ENCODE measurements at regions not wholly inside any gene's neighbourhood (a gene's known extent, or its start where the extent isn't known, plus 50 kb on each side); places are given as distances from the start of the nearest gene placed in this dataset.
A peak's percentile ranks its signal among the peaks of the same experiment; 100 is the strongest.

DNA sequence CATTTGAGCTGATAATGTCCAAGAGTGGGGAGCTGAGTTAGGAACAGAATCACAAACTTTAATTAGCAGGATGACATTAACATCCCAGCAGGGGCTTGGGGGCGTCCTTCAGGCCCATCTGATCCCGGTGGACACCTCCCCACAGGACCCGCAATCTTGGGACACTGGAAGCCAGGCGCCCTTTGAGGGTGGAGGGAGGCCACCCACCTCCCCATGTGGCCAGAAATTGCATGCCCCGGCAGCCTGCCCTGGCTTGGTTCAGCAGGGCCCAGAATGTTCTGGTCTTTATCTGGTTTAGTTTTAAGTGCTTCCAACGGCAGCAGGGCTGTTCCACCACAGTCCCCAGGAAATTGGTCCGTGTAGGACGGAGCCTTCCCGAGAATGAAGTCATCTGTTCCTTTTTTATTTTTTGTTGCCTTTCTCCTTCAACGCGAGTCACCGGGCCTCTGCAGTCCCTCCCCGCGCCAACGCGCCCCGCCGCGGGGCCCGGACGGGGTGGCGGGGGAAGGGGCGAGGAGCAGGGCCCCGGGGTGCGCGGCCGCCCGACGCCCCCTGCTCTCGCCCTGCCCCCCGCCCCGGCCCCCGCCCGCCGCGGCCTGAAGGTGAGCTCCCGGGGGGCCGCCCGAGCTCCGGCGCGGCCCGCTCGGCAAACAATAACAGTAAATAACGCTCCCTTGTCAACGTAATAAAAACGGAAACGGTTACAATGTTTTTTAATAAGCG is 207.9 kb downstream of the C9orf50 start:
- WGBS (ENCODE audit: low lambda C conversion rate): under 1% methylated on average over 33 of the region's 49 CpGs
- H3K36me3 ChIP-seq (replicated peaks in 1 of 2; ENCODE audit: control insufficient read depth in 1 of 2, insufficient read depth in 2 of 2, low read length in 1 of 2): no peaks in the 10 kb centered on the region
- ChIA-PET POLR2A (interaction anchor here (0.8 to 1.6 kb wide), 4 partner anchors 46 to 235 kb away, joined by 3 to 4 read pairs (median 3); partner anchors contain the start of gene IER5L), CTCF (interaction anchor here (0.6 to 1.4 kb wide), 3 partner anchors 84 to 239 kb away, joined by 3 read pairs; no protein-coding TSS in a partner anchor)
- no peaks in the 10 kb centered on the region for H3K9me2 ChIP-seq
- H3K4me3 ChIP-seq (ENCODE audit: low read depth in 2 of 2, low read length in 1 of 2): peak overlapping the region; percentile 18 to 56; a peak in 2 of 4 replicates
- DNase-seq: peak; percentile 78
- peak overlapping the region; percentile 97 to 99 for H3K27ac ChIP-seq (ENCODE audit: low read depth in 2 of 2, low read length in 1 of 2)
- H3K4me1 ChIP-seq (ENCODE audit: control insufficient read depth in 1 of 2, insufficient read depth in 2 of 2, low read depth in 1 of 2, low read length in 1 of 2): peaks cover 21 to 68% of the 10 kb centered on the region in 2 experiments; a peak in 3 of 4 replicates
- H3F3A ChIP-seq (replicated peaks; ENCODE audit: insufficient read depth): peaks cover 6% of the 10 kb centered on the region
- H3K27me3 ChIP-seq (ENCODE audit: insufficient read depth): no peaks in the 10 kb centered on the region
- H3K4me2 ChIP-seq: peak overlapping the region; percentile 82; the same call in 1 of the 2 replicates
- H3K9me3 ChIP-seq: no peaks in the 10 kb centered on the region
- H2AFZ ChIP-seq (ENCODE audit: low read depth): peak overlapping the region; percentile 86
- no peaks in the 10 kb centered on the region for H3K79me2 ChIP-seq (ENCODE audit: insufficient read depth)
- no peaks in the 10 kb centered on the region for H4K20me1 ChIP-seq (ENCODE audit: insufficient read depth)
- peak overlapping the region; percentile 98 for H3K9ac ChIP-seq
- TF ChIP-seq, protein P1, sequence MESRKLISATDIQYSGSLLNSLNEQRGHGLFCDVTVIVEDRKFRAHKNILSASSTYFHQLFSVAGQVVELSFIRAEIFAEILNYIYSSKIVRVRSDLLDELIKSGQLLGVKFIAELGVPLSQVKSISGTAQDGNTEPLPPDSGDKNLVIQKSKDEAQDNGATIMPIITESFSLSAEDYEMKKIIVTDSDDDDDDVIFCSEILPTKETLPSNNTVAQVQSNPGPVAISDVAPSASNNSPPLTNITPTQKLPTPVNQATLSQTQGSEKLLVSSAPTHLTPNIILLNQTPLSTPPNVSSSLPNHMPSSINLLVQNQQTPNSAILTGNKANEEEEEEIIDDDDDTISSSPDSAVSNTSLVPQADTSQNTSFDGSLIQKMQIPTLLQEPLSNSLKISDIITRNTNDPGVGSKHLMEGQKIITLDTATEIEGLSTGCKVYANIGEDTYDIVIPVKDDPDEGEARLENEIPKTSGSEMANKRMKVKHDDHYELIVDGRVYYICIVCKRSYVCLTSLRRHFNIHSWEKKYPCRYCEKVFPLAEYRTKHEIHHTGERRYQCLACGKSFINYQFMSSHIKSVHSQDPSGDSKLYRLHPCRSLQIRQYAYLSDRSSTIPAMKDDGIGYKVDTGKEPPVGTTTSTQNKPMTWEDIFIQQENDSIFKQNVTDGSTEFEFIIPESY (IDR thresholded peaks at IDR 0.05; ENCODE audit: borderline replicate concordance, low read depth): no peak
- no peak for TF ChIP-seq FOXM1 (IDR thresholded peaks at IDR 0.05; ENCODE audit: low read depth)
- TF ChIP-seq SIN3A (IDR thresholded peaks at IDR 0.05; ENCODE audit: borderline replicate concordance, low read depth, low read length): no peak
- peak; percentile 22; the same call in 1 of the 2 replicates for TF ChIP-seq FOXJ3 (CRISPR knock-in tag; IDR thresholded peaks at IDR 0.05)
- TF ChIP-seq YY1 (IDR thresholded peaks at IDR 0.05; ENCODE audit: low read depth): no peak
- TF ChIP-seq TCF12 (IDR thresholded peaks at IDR 0.05): no peak; the same call in 1 of the 2 replicates
- peak; percentile 63; the same call in 1 of the 2 replicates for TF ChIP-seq POLR2AphosphoS5 (IDR thresholded peaks at IDR 0.05; ENCODE audit: low read depth, low read length)
- TF ChIP-seq FOSL2 (IDR thresholded peaks at IDR 0.05; ENCODE audit: borderline replicate concordance, low read depth): no peak
- TF ChIP-seq, protein P2, sequence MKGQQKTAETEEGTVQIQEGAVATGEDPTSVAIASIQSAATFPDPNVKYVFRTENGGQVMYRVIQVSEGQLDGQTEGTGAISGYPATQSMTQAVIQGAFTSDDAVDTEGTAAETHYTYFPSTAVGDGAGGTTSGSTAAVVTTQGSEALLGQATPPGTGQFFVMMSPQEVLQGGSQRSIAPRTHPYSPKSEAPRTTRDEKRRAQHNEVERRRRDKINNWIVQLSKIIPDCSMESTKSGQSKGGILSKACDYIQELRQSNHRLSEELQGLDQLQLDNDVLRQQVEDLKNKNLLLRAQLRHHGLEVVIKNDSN (IDR thresholded peaks at IDR 0.05; ENCODE audit: borderline replicate concordance, low read depth): no peak
- peak in 1 of 2 experiments; percentile 74; a peak in 1 of 4 replicates for TF ChIP-seq EP300 (IDR thresholded peaks at IDR 0.05; ENCODE audit: borderline replicate concordance in 1 of 2, low read depth in 1 of 2, low read length in 1 of 2)
- TF ChIP-seq, protein P3, sequence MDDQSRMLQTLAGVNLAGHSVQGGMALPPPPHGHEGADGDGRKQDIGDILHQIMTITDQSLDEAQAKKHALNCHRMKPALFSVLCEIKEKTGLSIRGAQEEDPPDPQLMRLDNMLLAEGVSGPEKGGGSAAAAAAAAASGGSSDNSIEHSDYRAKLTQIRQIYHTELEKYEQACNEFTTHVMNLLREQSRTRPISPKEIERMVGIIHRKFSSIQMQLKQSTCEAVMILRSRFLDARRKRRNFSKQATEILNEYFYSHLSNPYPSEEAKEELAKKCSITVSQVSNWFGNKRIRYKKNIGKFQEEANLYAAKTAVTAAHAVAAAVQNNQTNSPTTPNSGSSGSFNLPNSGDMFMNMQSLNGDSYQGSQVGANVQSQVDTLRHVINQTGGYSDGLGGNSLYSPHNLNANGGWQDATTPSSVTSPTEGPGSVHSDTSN (IDR thresholded peaks at IDR 0.05): no peak
- no peak for TF ChIP-seq TEAD4 (IDR thresholded peaks at IDR 0.05; ENCODE audit: borderline replicate concordance, insufficient read depth)
- TF ChIP-seq MXI1 (IDR thresholded peaks at IDR 0.05; ENCODE audit: low read depth, low read length): peak; percentile 32; the same call in 1 of the 2 replicates
- TF ChIP-seq RFX5 (IDR thresholded peaks at IDR 0.05; ENCODE audit: low read length): no peak
- peak; percentile 40 for TF ChIP-seq RAD21 (IDR thresholded peaks at IDR 0.05; ENCODE audit: low read length)
- no peak for TF ChIP-seq EZH2phosphoT487 (IDR thresholded peaks at IDR 0.05; ENCODE audit: borderline replicate concordance, low read depth)
- TF ChIP-seq SMC3 (IDR thresholded peaks at IDR 0.05; ENCODE audit: low read depth, low read length): peak; percentile 36; the same call in 1 of the 2 replicates
- TF ChIP-seq JUND (IDR thresholded peaks at IDR 0.05): no peak
- TF ChIP-seq GABPA (IDR thresholded peaks at IDR 0.05; ENCODE audit: low read depth): peak; percentile 26; the same call in 1 of the 2 replicates
- TF ChIP-seq ELF1 (IDR thresholded peaks at IDR 0.05): no peak
- TF ChIP-seq, protein P4, sequence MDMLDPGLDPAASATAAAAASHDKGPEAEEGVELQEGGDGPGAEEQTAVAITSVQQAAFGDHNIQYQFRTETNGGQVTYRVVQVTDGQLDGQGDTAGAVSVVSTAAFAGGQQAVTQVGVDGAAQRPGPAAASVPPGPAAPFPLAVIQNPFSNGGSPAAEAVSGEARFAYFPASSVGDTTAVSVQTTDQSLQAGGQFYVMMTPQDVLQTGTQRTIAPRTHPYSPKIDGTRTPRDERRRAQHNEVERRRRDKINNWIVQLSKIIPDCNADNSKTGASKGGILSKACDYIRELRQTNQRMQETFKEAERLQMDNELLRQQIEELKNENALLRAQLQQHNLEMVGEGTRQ (IDR thresholded peaks at IDR 0.05; ENCODE audit: borderline replicate concordance, low read depth, low read length): no peak
- TF ChIP-seq GATA2 (CRISPR knock-in tag; IDR thresholded peaks at IDR 0.05): no peak
- no peak for TF ChIP-seq MEF2A (IDR thresholded peaks at IDR 0.05; ENCODE audit: borderline replicate concordance, low read depth)
- TF ChIP-seq, protein P5, sequence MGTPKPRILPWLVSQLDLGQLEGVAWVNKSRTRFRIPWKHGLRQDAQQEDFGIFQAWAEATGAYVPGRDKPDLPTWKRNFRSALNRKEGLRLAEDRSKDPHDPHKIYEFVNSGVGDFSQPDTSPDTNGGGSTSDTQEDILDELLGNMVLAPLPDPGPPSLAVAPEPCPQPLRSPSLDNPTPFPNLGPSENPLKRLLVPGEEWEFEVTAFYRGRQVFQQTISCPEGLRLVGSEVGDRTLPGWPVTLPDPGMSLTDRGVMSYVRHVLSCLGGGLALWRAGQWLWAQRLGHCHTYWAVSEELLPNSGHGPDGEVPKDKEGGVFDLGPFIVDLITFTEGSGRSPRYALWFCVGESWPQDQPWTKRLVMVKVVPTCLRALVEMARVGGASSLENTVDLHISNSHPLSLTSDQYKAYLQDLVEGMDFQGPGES (IDR thresholded peaks at IDR 0.05; ENCODE audit: low read depth, low read length): no peak
